ENCODE measurements at regions not wholly inside any gene's neighbourhood (a gene's known extent, or its start where the extent isn't known, plus 50 kb on each side); places are given as distances from the start of the nearest gene placed in this dataset.

- DNase-seq (ENCODE audit: extremely low read depth, insufficient read length): no peak
- no peak for TF ChIP-seq CTCF (IDR thresholded peaks at IDR 0.05; ENCODE audit: insufficient read depth, low read length, poor library complexity, severe bottlenecking)
- Histone ChIP-seq H3K36me3 (ENCODE audit: control insufficient read depth, insufficient read depth, low read length) (no peaks in the 10 kb centered on the region), H3K27me3 (replicated peaks; ENCODE audit: control insufficient read depth, insufficient read depth, low read length) (no peaks in the 10 kb centered on the region), H3K4me3 (replicated peaks; ENCODE audit: low read depth, low read length) (no peak overlapping the region)
These were observed 636.2 kb downstream of the DIAPH3 start for GRCh38 chr13:59527500-59527899.

- no peak overlapping the region for H3K4me3 ChIP-seq (replicated peaks; ENCODE audit: low read depth, low read length)
- no peak for DNase-seq (ENCODE audit: extremely low read depth, insufficient read length)
- no peak for TF ChIP-seq CTCF (IDR thresholded peaks at IDR 0.05; ENCODE audit: insufficient read depth, low read length, poor library complexity, severe bottlenecking)
These were observed 632.1 kb downstream of the DIAPH3 start for GRCh38 chr13:59531571-59532091.

GRCh38 chr13:59532405-59532804, 631.3 kb downstream of the DIAPH3 start:
- Histone ChIP-seq H3K4me3 (replicated peaks; ENCODE audit: low read depth, low read length) (no peak overlapping the region), H3K27me3 (replicated peaks; ENCODE audit: control insufficient read depth, insufficient read depth, low read length) (no peaks in the 10 kb centered on the region), H3K36me3 (ENCODE audit: control insufficient read depth, insufficient read depth, low read length) (no peaks in the 10 kb centered on the region)
- DNase-seq (ENCODE audit: extremely low read depth, insufficient read length): no peak
- no peak for TF ChIP-seq CTCF (IDR thresholded peaks at IDR 0.05; ENCODE audit: insufficient read depth, low read length, poor library complexity, severe bottlenecking)

More at GRCh38 chr13:59531571-59532091, 632.1 kb downstream of the DIAPH3 start:
- Histone ChIP-seq H3K36me3 (ENCODE audit: control insufficient read depth, insufficient read depth, low read length) (no peaks in the 10 kb centered on the region), H3K27me3 (replicated peaks; ENCODE audit: control insufficient read depth, insufficient read depth, low read length) (no peaks in the 10 kb centered on the region)

DNA sequence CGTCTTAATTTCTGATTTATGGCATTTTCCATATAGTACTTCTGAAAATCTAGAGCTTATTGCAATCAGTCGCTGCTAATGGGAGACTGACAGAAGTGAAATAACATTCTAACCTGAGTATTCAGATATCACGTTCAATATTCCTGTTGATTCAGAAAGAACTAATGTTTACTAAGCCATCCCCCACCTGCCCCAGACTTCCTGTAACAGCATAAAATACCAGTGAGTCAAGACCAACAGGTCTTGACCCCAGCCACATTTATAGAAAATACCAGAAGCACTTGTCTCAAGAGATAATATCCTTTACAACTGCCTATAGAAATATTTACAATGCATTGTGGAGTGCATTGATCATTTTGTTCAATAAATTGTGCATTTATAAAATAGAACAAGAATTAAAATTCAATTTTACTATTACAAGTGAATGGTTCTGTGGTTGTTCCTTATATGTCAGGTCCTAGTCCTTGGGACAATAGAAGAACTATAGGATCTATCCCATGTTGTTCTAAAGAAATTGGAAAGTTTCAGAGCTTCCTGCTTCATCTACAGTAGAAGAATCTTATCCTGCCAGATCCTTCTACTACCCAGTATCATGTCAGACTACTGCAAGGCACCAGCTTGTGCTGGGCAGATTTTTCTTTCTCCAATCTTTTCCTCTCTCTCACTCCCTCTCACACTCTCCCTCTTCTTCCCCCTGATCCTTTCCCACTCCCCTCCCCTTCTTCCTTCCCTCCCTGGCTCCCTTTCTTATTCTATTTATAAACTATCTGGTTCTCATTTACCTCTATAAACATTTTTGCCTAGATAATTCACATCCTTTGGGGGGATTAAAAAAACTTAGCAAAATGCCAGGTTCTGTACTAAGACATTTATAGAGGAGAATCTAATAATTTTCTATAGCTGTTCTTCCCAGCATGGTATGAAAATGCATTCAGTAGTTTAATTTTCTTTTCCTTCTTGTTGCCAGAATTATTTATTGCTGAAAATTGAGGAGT, 629.9 kb downstream of the DIAPH3 start:
- Histone ChIP-seq H3K4me3 (replicated peaks; ENCODE audit: low read depth, low read length) (no peak overlapping the region), H3K27me3 (replicated peaks; ENCODE audit: control insufficient read depth, insufficient read depth, low read length) (no peaks in the 10 kb centered on the region), H3K36me3 (ENCODE audit: control insufficient read depth, insufficient read depth, low read length) (no peaks in the 10 kb centered on the region)
- TF ChIP-seq CTCF (IDR thresholded peaks at IDR 0.05; ENCODE audit: insufficient read depth, low read length, poor library complexity, severe bottlenecking): no peak
- no peak for DNase-seq (ENCODE audit: extremely low read depth, insufficient read length)

DNA sequence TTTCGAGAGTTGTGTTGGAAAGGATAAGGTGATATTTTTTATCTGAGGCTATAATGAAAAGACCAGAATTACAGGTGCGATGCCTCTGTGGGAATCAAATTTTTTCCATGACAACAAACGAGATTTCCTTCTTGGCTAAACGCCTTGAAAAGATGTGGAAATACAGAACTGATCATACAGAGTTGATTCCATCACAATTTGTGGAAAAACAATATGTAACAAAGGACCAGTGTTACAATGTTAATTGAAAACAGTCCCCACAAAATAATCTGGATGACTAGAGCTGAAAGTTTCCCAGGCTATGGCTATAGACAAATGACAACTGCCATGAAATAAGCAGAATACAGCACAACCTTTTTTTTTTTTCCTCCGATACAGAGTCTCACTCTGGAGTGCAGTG, 628.9 kb downstream of the DIAPH3 start:
- H3K36me3 ChIP-seq (ENCODE audit: control insufficient read depth, insufficient read depth, low read length): no peaks in the 10 kb centered on the region
- H3K4me3 ChIP-seq (replicated peaks; ENCODE audit: low read depth, low read length): no peak overlapping the region

More for the DNA sequence above, 628.9 kb downstream of the DIAPH3 start:
- no peak for DNase-seq (ENCODE audit: extremely low read depth, insufficient read length)
- H3K27me3 ChIP-seq (replicated peaks; ENCODE audit: control insufficient read depth, insufficient read depth, low read length): no peaks in the 10 kb centered on the region
- TF ChIP-seq CTCF (IDR thresholded peaks at IDR 0.05; ENCODE audit: insufficient read depth, low read length, poor library complexity, severe bottlenecking): no peak

Measured in GM06990 (cell line).